NOMO-1 (cell line): ENCODE measurements at regions not wholly inside any gene's neighbourhood (a gene's known extent, or its start where the extent isn't known, plus 50 kb on each side); places are given as distances from the start of the nearest gene placed in this dataset.

Source experiments
- DNase-seq, 2 experiments: peaks; one replicate each; lab custom pipeline; 2025; ENCODE audit not compliant: unreplicated experiment in 2 of 2; lab: John Stamatoyannopoulos, UW

DNA sequence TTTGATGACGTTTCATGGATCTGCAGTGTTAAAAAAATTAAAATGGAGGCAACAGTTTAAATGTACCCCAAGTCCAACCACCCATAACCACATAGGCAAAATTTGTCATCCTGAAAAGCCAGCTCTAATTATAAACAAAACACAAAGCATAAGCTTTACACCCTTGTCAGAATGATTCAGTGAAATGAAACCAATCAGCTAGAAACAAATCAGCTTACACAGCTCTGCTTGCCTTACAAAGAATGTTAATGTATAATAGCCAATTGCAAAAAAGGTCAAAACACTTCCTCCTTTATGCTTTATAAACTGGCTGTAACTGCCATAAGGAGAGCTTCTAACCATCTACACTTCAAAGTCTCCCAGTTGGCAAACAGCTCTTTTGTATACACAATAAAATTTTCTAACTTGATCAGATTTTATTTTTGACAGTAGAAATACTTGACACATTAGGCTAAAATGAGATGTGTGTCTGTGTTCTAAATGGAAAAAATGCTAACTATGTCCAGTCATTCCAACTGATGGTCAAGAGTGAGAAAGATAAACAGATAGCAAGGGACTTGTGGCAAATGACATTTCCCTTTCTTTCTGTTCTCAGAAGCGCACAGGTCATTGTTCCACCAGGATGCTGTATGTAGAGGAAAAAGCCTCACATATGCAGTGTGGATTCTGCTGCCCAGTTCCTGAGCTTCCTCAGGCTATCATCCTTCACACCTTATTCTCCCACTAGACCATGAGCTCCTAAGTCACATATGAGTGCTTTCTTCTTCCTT lies 344.3 kb upstream of the ID4 start:
- no peak for DNase-seq

GRCh38 chr6:19501737-19502245 lies 335.4 kb upstream of the ID4 start:
- no peak for DNase-seq

GRCh38 chr6:19502301-19502700 lies 334.9 kb upstream of the ID4 start:
- no peak for DNase-seq

DNA sequence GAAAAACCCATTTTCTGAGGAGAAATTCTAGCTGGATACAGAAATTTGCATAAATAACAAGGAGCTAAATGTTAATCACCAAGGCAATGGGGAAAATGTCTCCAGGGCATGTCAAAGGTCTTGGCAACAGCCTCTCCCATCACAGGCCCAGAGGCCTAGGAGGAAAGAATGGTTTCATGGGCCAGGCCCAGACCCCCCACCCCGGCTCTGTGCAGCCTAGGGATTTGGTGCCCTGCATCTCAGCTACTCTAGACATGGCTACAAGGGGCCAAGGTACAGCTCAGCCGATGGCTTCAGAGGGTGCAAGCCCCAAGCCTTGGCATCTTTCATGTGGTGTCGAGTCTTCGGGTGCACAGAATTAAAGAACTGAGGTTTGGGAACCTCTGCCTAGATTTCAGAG lies 321.2 kb upstream of the ID4 start:
- no peak for DNase-seq

- DNase-seq = no peak
Measured at GRCh38 chr6:19519941-19520340, 317.2 kb upstream of the ID4 start.

- no peak for DNase-seq
Measured at GRCh38 chr6:19524366-19525186, 312.6 kb upstream of the ID4 start.

- no peak for DNase-seq
Measured at GRCh38 chr6:19525673-19526072, 311.5 kb upstream of the ID4 start.

GRCh38 chr6:19530188-19530587 lies 307.0 kb upstream of the ID4 start:
- DNase-seq = no peak

DNA sequence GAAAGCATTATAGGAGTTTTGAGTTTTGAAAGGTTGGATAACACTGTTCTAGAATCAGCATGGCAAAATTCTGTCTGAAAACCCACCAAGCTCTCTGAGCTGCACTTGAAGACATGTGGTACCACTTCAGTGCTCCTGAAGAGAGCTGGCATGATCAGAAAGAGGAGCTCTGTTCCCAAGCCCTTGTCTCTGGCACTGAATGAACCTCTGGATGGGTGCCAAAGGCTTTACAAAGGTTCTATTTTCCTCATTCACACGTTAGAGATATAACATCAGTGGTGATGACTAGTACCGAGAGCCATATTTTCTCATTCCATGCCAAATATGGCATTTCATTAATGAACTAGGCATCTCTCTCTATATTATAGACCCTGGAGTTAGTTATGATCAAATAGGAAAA lies 301.8 kb upstream of the ID4 start:
- DNase-seq = no peak

- DNase-seq = no peak
Measured at GRCh38 chr6:19536838-19537237, 300.3 kb upstream of the ID4 start.

GRCh38 chr6:19538096-19538495 lies 299.1 kb upstream of the ID4 start:
- DNase-seq = no peak

GRCh38 chr6:19547507-19547906 lies 289.7 kb upstream of the ID4 start:
- DNase-seq = no peak

DNA sequence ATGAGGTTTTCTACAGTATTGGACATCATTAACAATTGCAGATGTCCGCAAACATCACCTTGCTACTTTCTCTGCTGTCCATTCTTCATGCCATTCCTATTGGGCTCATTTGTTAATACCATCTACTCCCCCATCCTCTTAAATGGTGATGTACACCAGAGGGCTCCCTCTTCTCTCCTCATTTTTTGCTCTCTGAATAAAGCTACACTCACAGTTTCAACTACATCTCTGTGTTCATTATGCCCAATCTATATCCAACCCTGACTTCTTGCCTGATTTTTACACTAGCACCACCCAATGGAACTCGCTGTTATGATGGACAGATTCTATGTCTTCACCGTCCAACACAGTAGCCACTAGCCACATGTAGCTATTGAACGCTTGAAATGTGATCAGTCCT lies 288.1 kb upstream of the ID4 start:
- DNase-seq = no peak

- no peak for DNase-seq
Measured at GRCh38 chr6:19550380-19550779, 286.8 kb upstream of the ID4 start.

DNA sequence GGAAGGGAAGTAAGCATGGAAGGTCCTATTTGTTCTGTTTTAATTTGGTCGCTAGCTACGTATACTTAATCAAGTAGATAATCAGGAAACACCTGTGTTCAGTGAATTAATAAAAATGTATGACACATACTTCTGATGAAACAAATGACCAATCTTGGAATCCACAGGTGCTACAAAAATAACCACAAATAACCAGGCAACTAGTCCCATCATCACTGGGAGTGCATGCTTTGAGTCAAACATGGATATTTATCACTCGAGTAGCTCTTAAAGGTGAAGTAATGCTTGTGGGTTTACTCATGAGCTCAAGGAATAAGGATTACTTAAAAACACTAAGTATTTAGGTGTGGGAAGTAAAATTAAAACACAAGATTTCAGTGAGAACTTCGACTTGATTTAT lies 285.6 kb upstream of the ID4 start:
- no peak for DNase-seq

- no peak for DNase-seq
Measured at GRCh38 chr6:19552076-19552475, 285.1 kb upstream of the ID4 start.

DNA sequence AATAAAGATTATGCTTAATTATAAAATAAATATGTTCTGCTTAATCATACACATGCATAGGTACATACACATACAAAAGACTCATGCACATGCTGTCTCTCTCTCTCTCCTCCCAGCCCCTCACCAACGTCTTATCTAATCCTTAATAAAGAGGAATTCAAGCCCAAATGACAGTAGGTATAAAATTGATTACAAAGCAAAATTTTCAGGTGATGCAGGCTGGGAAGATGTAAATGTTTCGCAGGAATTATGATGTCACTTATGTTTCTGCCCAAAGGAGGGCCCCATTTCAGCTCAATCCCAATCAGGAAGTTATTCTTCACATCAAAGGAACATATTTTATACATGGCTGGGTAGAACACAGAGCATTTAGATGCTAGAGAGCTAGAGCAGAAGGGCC lies 284.6 kb upstream of the ID4 start:
- no peak for DNase-seq

DNA sequence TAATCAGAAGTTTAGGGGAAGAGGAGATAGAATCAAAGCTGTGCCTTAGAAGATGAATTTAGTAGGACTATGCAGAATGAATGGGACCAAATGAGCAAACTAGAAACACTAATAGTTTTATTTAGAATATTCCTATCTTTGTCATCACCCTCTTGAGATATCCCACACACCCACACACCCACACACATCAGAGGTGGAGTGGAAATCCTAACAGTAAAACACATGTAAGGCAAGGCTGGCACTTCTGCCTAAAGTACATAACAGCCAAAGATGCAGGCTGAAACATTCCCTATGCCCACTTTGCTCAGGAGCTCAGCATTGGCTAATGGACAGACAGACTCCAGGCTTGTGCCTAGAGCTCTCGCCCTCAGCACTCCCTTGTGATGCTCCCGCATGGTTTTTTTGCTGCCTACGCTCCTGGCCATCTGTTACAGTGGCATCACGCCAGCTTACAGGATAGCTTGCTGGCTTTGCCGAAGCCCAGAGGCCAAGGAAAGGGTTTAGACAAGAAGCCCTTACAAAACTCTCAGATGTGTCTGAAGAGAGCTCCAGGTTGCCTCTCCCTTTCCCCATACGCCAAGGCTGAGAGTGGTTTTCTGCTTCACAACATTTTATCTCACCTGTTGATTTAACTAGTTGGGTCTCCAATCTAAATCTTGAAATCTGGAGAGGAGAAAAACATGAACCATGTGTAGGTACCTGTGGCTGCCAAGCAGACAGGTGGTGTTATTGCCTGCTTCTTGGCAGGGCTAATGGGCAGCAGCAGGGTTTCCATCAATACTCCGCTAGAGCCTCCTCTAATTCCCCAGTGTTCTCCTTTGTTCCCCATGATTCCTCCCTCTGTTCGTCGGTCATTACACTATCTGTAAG lies 282.6 kb upstream of the ID4 start:
- no peak for DNase-seq

DNA sequence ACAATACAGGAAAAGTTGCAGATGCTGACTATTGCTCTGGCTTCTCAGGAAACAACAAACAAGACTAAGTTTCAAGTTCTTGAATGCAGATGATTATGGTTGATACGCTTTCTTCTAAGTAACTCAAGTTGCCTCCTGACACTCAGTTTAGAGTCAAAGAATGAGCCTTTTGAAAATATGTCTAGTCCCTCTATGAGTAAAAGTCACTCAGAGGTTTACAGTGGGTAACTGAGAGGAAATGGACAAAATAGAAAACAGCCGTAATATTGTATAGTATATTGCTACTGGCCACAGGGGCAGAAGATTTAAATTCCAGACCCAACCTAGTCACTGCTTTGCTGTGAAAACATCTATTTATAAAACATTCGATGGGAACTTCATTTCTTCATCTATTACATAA lies 280.0 kb upstream of the ID4 start:
- DNase-seq = no peak

- DNase-seq = no peak
Measured at GRCh38 chr6:19558201-19558600, 279.0 kb upstream of the ID4 start.

DNA sequence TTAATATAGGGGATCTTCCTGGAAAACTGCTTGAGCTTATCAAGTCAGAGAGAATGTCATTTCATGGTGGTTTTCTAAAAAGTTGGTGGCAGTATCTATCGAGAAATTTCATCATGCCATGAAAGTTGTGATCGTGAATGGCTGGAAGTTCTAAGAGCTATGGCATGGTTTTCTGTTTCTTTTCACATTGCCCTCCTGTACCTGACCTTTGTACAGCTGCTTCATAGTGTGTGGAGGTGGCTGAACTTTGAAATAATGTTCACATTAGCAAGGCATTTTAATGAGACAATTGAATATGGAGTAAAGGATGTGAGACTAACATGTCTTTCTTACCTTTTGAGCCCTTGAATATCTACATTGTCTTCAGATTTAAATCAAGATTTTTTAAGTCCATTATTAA lies 278.2 kb upstream of the ID4 start:
- DNase-seq = no peak
